ENCODE measurements at regions not wholly inside any gene's neighbourhood (a gene's known extent, or its start where the extent isn't known, plus 50 kb on each side); places are given as distances from the start of the nearest gene placed in this dataset.

- no peaks in the 10 kb centered on the region for H3K27me3 ChIP-seq
- H3K4me1 ChIP-seq: no peaks in the 10 kb centered on the region
- H3K27ac ChIP-seq: no peak overlapping the region
- H3K36me3 ChIP-seq: no peaks in the 10 kb centered on the region
- WGBS, 2 donors: 80 to 88% methylated on average over 2 of the region's 2 CpGs
- DNase-seq (ENCODE audit: low spot score in 2 of 2): no peak
- H3K4me3 ChIP-seq: no peak overlapping the region
- TF ChIP-seq POLR2A (IDR thresholded peaks at IDR 0.05): no peak
- H3K9me3 ChIP-seq: no peaks in the 10 kb centered on the region
Observed at GRCh38 chr7:17186745-17187530, 111.5 kb upstream of the AHR start.

- DNase-seq (ENCODE audit: low spot score in 2 of 2): no peak
- Histone ChIP-seq H3K36me3 (no peaks in the 10 kb centered on the region), H3K4me3 (no peak overlapping the region), H3K4me1 (no peaks in the 10 kb centered on the region), H3K27me3 (no peaks in the 10 kb centered on the region), H3K9me3 (no peaks in the 10 kb centered on the region), H3K27ac (no peak overlapping the region)
- no peak for TF ChIP-seq EP300 (IDR thresholded peaks at IDR 0.05)
- TF ChIP-seq POLR2A (IDR thresholded peaks at IDR 0.05): no peak
- TF ChIP-seq CTCF (IDR thresholded peaks at IDR 0.05): no peak
- 66 to 67% methylated on average over 5 of the region's 5 CpGs for WGBS, 2 donors
Observed at GRCh38 chr7:17194656-17195055, 103.8 kb upstream of the AHR start.

- TF ChIP-seq POLR2A (IDR thresholded peaks at IDR 0.05): no peak
- no peak for TF ChIP-seq EP300 (IDR thresholded peaks at IDR 0.05)
- no peak for TF ChIP-seq CTCF (IDR thresholded peaks at IDR 0.05)
- 90 to 95% methylated on average over 2 of the region's 2 CpGs for WGBS, 2 donors
- DNase-seq (ENCODE audit: low spot score in 2 of 2): no peak
- Histone ChIP-seq H3K9me3 (no peaks in the 10 kb centered on the region), H3K4me1 (no peaks in the 10 kb centered on the region), H3K27me3 (no peaks in the 10 kb centered on the region), H3K27ac (no peak overlapping the region), H3K36me3 (no peaks in the 10 kb centered on the region), H3K4me3 (no peak overlapping the region)
Observed at GRCh38 chr7:17195576-17195975, 102.9 kb upstream of the AHR start.

- Histone ChIP-seq H3K36me3 (no peaks in the 10 kb centered on the region), H3K9me3 (no peaks in the 10 kb centered on the region), H3K4me3 (no peak overlapping the region), H3K4me1 (no peaks in the 10 kb centered on the region), H3K27me3 (no peaks in the 10 kb centered on the region), H3K27ac (no peak overlapping the region)
- TF ChIP-seq CTCF (IDR thresholded peaks at IDR 0.05): no peak
- TF ChIP-seq POLR2A (IDR thresholded peaks at IDR 0.05): no peak
- TF ChIP-seq EP300 (IDR thresholded peaks at IDR 0.05): no peak
- DNase-seq (ENCODE audit: low spot score in 2 of 2): no peak
- WGBS, 2 donors: 100% methylated on average over 3 of the region's 3 CpGs
Observed at GRCh38 chr7:17205910-17206309, 92.5 kb upstream of the AHR start.

GRCh38 chr7:17206349-17206905 lies 92.0 kb upstream of the AHR start:
- 77 to 86% methylated on average over 3 of the region's 3 CpGs for WGBS, 2 donors
- Histone ChIP-seq H3K4me3 (no peak overlapping the region), H3K4me1 (no peaks in the 10 kb centered on the region), H3K27me3 (no peaks in the 10 kb centered on the region), H3K27ac (no peak overlapping the region), H3K36me3 (no peaks in the 10 kb centered on the region), H3K9me3 (no peaks in the 10 kb centered on the region)
- DNase-seq (ENCODE audit: low spot score in 2 of 2): no peak
- TF ChIP-seq POLR2A (IDR thresholded peaks at IDR 0.05) (no peak), EP300 (IDR thresholded peaks at IDR 0.05) (no peak), CTCF (IDR thresholded peaks at IDR 0.05) (no peak)

Measured in tibial nerve (tissue), 4 donors.